ENCODE measurements at regions not wholly inside any gene's neighbourhood (a gene's known extent, or its start where the extent isn't known, plus 50 kb on each side); places are given as distances from the start of the nearest gene placed in this dataset.

- TF ChIP-seq BHLHE40 (IDR thresholded peaks at IDR 0.05; ENCODE audit: low read depth, low read length) (no peak), FOXS1 (CRISPR knock-in tag; IDR thresholded peaks at IDR 0.05) (no peak), EP300 (IDR thresholded peaks at IDR 0.05) (no peak), POLR2A (IDR thresholded peaks at IDR 0.05; ENCODE audit: low read length) (no peak), CEBPB (IDR thresholded peaks at IDR 0.05) (no peak), CBX8 (IDR thresholded peaks at IDR 0.05) (no peak), PBX3 (IDR thresholded peaks at IDR 0.05) (no peak), MYC (IDR thresholded peaks at IDR 0.05; ENCODE audit: borderline replicate concordance, low read length) (no peak), CTCF (IDR thresholded peaks at IDR 0.05) (no peak)
Observed at GRCh38 chr12:111215881-111216280, 153.0 kb downstream of the PHETA1 start.

Data from A549 (cell line).